ENCODE measurements at regions not wholly inside any gene's neighbourhood (a gene's known extent, or its start where the extent isn't known, plus 50 kb on each side); places are given as distances from the start of the nearest gene placed in this dataset.

GRCh38 chr13:22135446-22135845, 464.6 kb downstream of the FGF9 start:
- no peak for DNase-seq

GRCh38 chr13:22137361-22138050, 466.6 kb downstream of the FGF9 start:
- DNase-seq = no peak

- no peak for DNase-seq
Observed at GRCh38 chr13:22138947-22139346, 468.1 kb downstream of the FGF9 start.

GRCh38 chr13:22141716-22142115, 470.8 kb downstream of the FGF9 start:
- no peak for DNase-seq

GRCh38 chr13:22143671-22144070, 472.8 kb downstream of the FGF9 start:
- DNase-seq = no peak

GRCh38 chr13:22144806-22145205, 473.9 kb downstream of the FGF9 start:
- DNase-seq = no peak

- no peak for DNase-seq
Observed at GRCh38 chr13:22148187-22148586, 477.3 kb downstream of the FGF9 start.

- no peak for DNase-seq
Observed at GRCh38 chr13:22152751-22153150, 481.9 kb downstream of the FGF9 start.

GRCh38 chr13:22154041-22154440, 483.2 kb downstream of the FGF9 start:
- DNase-seq = no peak

GRCh38 chr13:22161871-22162270, 491.0 kb downstream of the FGF9 start:
- no peak for DNase-seq

- no peak for DNase-seq
Observed at GRCh38 chr13:22162889-22163288, 492.0 kb downstream of the FGF9 start.

- no peak for DNase-seq
Observed at GRCh38 chr13:22168437-22169190, 497.7 kb downstream of the FGF9 start.

GRCh38 chr13:22169473-22169872, 498.6 kb downstream of the FGF9 start:
- DNase-seq = no peak

- no peak for DNase-seq
Observed at GRCh38 chr13:22173610-22174009, 502.7 kb downstream of the FGF9 start.

GRCh38 chr13:22175241-22175640, 504.4 kb downstream of the FGF9 start:
- no peak for DNase-seq

GRCh38 chr13:22175815-22176214, 504.9 kb downstream of the FGF9 start:
- no peak for DNase-seq

GRCh38 chr13:22176968-22177520, 506.2 kb downstream of the FGF9 start:
- DNase-seq = no peak

- DNase-seq = no peak
Observed at GRCh38 chr13:22178878-22179277, 508.0 kb downstream of the FGF9 start.

- no peak for DNase-seq
Observed at GRCh38 chr13:22187329-22187728, 516.5 kb downstream of the FGF9 start.

GRCh38 chr13:22189176-22190048, 518.5 kb downstream of the FGF9 start:
- DNase-seq = no peak

- DNase-seq = no peak
Observed at GRCh38 chr13:22193070-22193469, 522.2 kb downstream of the FGF9 start.

GRCh38 chr13:22194106-22194805, 523.4 kb downstream of the FGF9 start:
- DNase-seq = no peak

GRCh38 chr13:22195726-22196125, 524.9 kb downstream of the FGF9 start:
- no peak for DNase-seq
